GM12878 (cell line): ENCODE measurements at regions not wholly inside any gene's neighbourhood (a gene's known extent, or its start where the extent isn't known, plus 50 kb on each side); places are given as distances from the start of the nearest gene placed in this dataset.

ENCODE experiments used
- ATAC-seq: fragments of 200-7000 bp; cut with Tn5 transposase; 3 replicates; pipeline ENCODE4 v1.9.1; 2020; ENCODE audit warnings: mild to moderate bottlenecking, moderate library complexity
- BruUV-seq: library from RNA; stranded (reverse); fragments of 400-500 nt; replicated peaks from 2 replicates; lab custom pipeline; 2021; lab: Mats Ljungman, UMichigan
- CTCF ChIA-PET: fragments of 300-600 bp; sonication (Branson Sonifier 250); formaldehyde crosslinking; extraction: SDS; loops from one replicate; lab custom pipeline; 2021; ENCODE audit warnings: inconsistent platforms; lab: Yijun Ruan, JAX
- POLR2A ChIA-PET: fragments of 350-600 bp; formaldehyde crosslinking; extraction: SDS; loops from one replicate; lab custom pipeline; 2021; ENCODE audit warnings: inconsistent platforms; lab: Charles Lee
- RAD21 ChIA-PET: fragments of 300-600 bp; sonication (Branson Sonifier 250); formaldehyde crosslinking; loops from one replicate; lab custom pipeline; 2023; ENCODE audit warnings: antibody characterized with exemption; ENCODE audit not compliant: unreplicated experiment; lab: Charles Lee
- SMC1A ChIA-PET: fragments of 300-600 bp; sonication (Branson Sonifier 250); formaldehyde crosslinking; loops from one replicate; lab custom pipeline; 2023; ENCODE audit not compliant: unreplicated experiment, uncharacterized antibody; lab: Charles Lee
- DNase-seq: peaks from one replicate; pipeline ENCODE4 v3.0.0-alpha.2; 2011; ENCODE audit warnings: low read depth, low spot score
- FAIRE-seq: peaks from 3 replicates; lab custom pipeline; 2011; peaks lifted over from hg19 to GRCh38; lab: Jason Lieb, UNC
- H2AFZ ChIP-seq: 2 replicates; pipeline ENCODE4 v1.6.0; 2011; ENCODE audit warnings: low read depth, low read length, control low read depth; ENCODE audit not compliant: control insufficient read depth
- H3K27ac ChIP-seq: 2 replicates; pipeline ENCODE4 v1.5.1; 2011; ENCODE audit warnings: control low read depth; ENCODE audit not compliant: control insufficient read depth, insufficient read depth
- H3K27me3 ChIP-seq, 2 experiments: replicated peaks in 1 of 2; 2 replicates each; pipeline versions ENCODE4 v1.6.0 to v1.6.1; 2011; ENCODE audit warnings: low read length in 1 of 2; ENCODE audit not compliant: control insufficient read depth in 2 of 2, insufficient read depth in 2 of 2
- H3K36me3 ChIP-seq, 2 experiments: 2 replicates each; pipeline ENCODE4 v1.5.1; 2011; ENCODE audit warnings: low read length in 1 of 2; ENCODE audit not compliant: control insufficient read depth in 2 of 2, insufficient read depth in 2 of 2
- H3K4me1 ChIP-seq: 2 replicates; pipeline ENCODE4 v1.6.1; 2011; ENCODE audit warnings: mild to moderate bottlenecking, low read length, moderate library complexity, mixed read lengths; ENCODE audit not compliant: control insufficient read depth, insufficient read depth
- H3K4me2 ChIP-seq: 2 replicates; pipeline ENCODE4 v1.6.0; 2011; ENCODE audit warnings: control low read depth; ENCODE audit not compliant: control insufficient read depth, insufficient read depth
- H3K4me3 ChIP-seq: fragments of 200-600 bp; sonication (generic); 2 replicates; pipeline ENCODE4 v1.5.1; 2016
- H3K79me2 ChIP-seq: 2 replicates; pipeline ENCODE4 v1.6.0; 2011; ENCODE audit warnings: low read length; ENCODE audit not compliant: control insufficient read depth, insufficient read depth
- H3K9ac ChIP-seq: 2 replicates; pipeline ENCODE4 v1.8.0; 2011; ENCODE audit warnings: low read length, control low read depth, mixed read lengths; ENCODE audit not compliant: control insufficient read depth, insufficient read depth
- H3K9me3 ChIP-seq: replicated peaks from 3 replicates; pipeline ENCODE4 v1.5.1; 2011; ENCODE audit warnings: mild to moderate bottlenecking, low read length; ENCODE audit not compliant: control insufficient read depth, insufficient read depth
- H4K20me1 ChIP-seq: 2 replicates; pipeline ENCODE4 v1.6.0; 2011; ENCODE audit not compliant: control insufficient read depth, insufficient read depth
- EED ChIP-seq: sonication (generic); IDR thresholded peaks from 2 replicates; pipeline ENCODE4 v1.6.1; 2016; ENCODE audit warnings: antibody characterized with exemption, low read depth
- IKZF1 ChIP-seq: fragments of 450-650 bp; conservative IDR thresholded peaks from 2 replicates; pipeline ENCODE4 v1.6.1; 2017; ENCODE audit warnings: antibody characterized with exemption, mild to moderate bottlenecking
- NFYB ChIP-seq: IDR thresholded peaks from 2 replicates; pipeline ENCODE4 v1.6.1; 2011; ENCODE audit warnings: low read depth, mild to moderate bottlenecking, low read length, improper control_type of control experiment, moderate library complexity; ENCODE audit not compliant: insufficient read depth
- NR2F1 ChIP-seq: fragments of 450-650 bp; conservative IDR thresholded peaks from 2 replicates; pipeline ENCODE4 v1.6.1; 2017; ENCODE audit warnings: mild to moderate bottlenecking
- RAD51 ChIP-seq: fragments of 450-650 bp; IDR thresholded peaks from 2 replicates; pipeline ENCODE4 v1.6.1; 2016; ENCODE audit warnings: moderate library complexity, mild to moderate bottlenecking, inconsistent platforms
- RUNX3 ChIP-seq: IDR thresholded peaks from 2 replicates; pipeline ENCODE4 v1.6.1; 2012; ENCODE audit warnings: low read length, inconsistent platforms
- SIX5 ChIP-seq: IDR thresholded peaks from 2 replicates; pipeline ENCODE4 v1.6.1; 2011; ENCODE audit warnings: mild to moderate bottlenecking, low read depth, low read length, moderate library complexity; ENCODE audit not compliant: severe bottlenecking
- SPI1 ChIP-seq: IDR thresholded peaks from 2 replicates; pipeline ENCODE4 v1.6.1; 2011; ENCODE audit warnings: low read depth, mild to moderate bottlenecking, low read length, moderate library complexity, borderline replicate concordance; ENCODE audit not compliant: insufficient read depth
- ZBTB11 ChIP-seq: fragments of 450-650 bp; formaldehyde crosslinking; IDR thresholded peaks from 2 replicates; pipeline ENCODE4 v1.5.0; 2022; ENCODE audit warnings: mild to moderate bottlenecking, missing genetic modification characterization
- ZNF274 ChIP-seq: IDR thresholded peaks from one replicate; pipeline ENCODE4 v1.8.0; 2011; ENCODE audit not compliant: insufficient read length, insufficient read depth
- WGBS: methylation state at CpG from one replicate; pipeline ENCODE4 v1.1.6; 2016; ENCODE audit warnings: low lambda C conversion rate; ENCODE audit not compliant: insufficient replicate concordance, insufficient coverage; ENCODE audit errors: missing lambda C conversion rate; 5-methylcytosine and 5-hydroxymethylcytosine counted together
- in situ Hi-C: fragments of 300-500 bp; cut with MboI; formaldehyde crosslinking; loops from 9 replicates; pipeline ENCODE4 v1.14.3; 2018; ENCODE audit warnings: mixed read lengths
- intact Hi-C: fragments of 100-400 bp; cut with micrococcal nuclease; formaldehyde crosslinking; loops from one replicate; pipeline ENCODE4 v1.14.2; 2022; ENCODE audit not compliant: unreplicated experiment
- TF ChIP-seq, protein P1 (sequence below): IDR thresholded peaks from 2 replicates; pipeline ENCODE4 v1.6.1; 2012; ENCODE audit warnings: low read depth, low read length, improper control_type of control experiment
- TF ChIP-seq, protein P2 (sequence below): fragments of 450-650 bp; IDR thresholded peaks from 2 replicates; pipeline ENCODE4 v1.6.1; 2017; ENCODE audit warnings: antibody characterized with exemption, mild to moderate bottlenecking, moderate library complexity

- ChIA-PET RAD21 (interaction anchor here (0.7 to 4.9 kb wide), 26 partner anchors 8 to 135 kb away, joined by 3 to 107 read pairs (median 7); no protein-coding TSS in a partner anchor), CTCF (interaction anchor here (0.7 to 4.6 kb wide), 19 partner anchors 10 to 140 kb away, joined by 3 to 41 read pairs (median 6); no protein-coding TSS in a partner anchor), SMC1A (interaction anchor here (0.6 to 7.7 kb wide), 31 partner anchors 8 to 146 kb away, joined by 3 to 133 read pairs (median 5); no protein-coding TSS in a partner anchor), POLR2A (interaction anchor here (0.5 to 7.7 kb wide), 21 partner anchors 10 to 164 kb away, joined by 3 to 119 read pairs (median 7); no protein-coding TSS in a partner anchor)
- peak overlapping the region; percentile 93 for H3K9ac ChIP-seq
- peak overlapping the region; percentile 95 for H3K4me2 ChIP-seq
- no peaks in the 10 kb centered on the region for H3K9me3 ChIP-seq
- H3K36me3 ChIP-seq = no peaks in the 10 kb centered on the region
- FAIRE-seq (no peak), DNase-seq (no peak), ATAC-seq (no peak)
- intact Hi-C loops = no loop called here
- BruUV-seq = no TSS peak
- no peaks in the 10 kb centered on the region for H3K27me3 ChIP-seq
- TF ChIP-seq EED (no peak; the same call in 1 of the 2 replicates), NR2F1 (no peak), RUNX3 (no peak), SPI1 (no peak), NFYB (no peak), IKZF1 (no peak), ZNF274 (no peak), SIX5 (no peak), ZBTB11 (CRISPR knock-in tag) (no peak), RAD51 (no peak)
- TF ChIP-seq, protein P1, sequence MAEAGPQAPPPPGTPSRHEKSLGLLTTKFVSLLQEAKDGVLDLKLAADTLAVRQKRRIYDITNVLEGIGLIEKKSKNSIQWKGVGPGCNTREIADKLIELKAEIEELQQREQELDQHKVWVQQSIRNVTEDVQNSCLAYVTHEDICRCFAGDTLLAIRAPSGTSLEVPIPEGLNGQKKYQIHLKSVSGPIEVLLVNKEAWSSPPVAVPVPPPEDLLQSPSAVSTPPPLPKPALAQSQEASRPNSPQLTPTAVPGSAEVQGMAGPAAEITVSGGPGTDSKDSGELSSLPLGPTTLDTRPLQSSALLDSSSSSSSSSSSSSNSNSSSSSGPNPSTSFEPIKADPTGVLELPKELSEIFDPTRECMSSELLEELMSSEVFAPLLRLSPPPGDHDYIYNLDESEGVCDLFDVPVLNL = no peak
- TF ChIP-seq, protein P2, sequence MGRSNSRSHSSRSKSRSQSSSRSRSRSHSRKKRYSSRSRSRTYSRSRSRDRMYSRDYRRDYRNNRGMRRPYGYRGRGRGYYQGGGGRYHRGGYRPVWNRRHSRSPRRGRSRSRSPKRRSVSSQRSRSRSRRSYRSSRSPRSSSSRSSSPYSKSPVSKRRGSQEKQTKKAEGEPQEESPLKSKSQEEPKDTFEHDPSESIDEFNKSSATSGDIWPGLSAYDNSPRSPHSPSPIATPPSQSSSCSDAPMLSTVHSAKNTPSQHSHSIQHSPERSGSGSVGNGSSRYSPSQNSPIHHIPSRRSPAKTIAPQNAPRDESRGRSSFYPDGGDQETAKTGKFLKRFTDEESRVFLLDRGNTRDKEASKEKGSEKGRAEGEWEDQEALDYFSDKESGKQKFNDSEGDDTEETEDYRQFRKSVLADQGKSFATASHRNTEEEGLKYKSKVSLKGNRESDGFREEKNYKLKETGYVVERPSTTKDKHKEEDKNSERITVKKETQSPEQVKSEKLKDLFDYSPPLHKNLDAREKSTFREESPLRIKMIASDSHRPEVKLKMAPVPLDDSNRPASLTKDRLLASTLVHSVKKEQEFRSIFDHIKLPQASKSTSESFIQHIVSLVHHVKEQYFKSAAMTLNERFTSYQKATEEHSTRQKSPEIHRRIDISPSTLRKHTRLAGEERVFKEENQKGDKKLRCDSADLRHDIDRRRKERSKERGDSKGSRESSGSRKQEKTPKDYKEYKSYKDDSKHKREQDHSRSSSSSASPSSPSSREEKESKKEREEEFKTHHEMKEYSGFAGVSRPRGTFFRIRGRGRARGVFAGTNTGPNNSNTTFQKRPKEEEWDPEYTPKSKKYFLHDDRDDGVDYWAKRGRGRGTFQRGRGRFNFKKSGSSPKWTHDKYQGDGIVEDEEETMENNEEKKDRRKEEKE = no peak
- in situ Hi-C loops = no loop called here
- H2AFZ ChIP-seq = peak overlapping the region; percentile 78
- H3K27ac ChIP-seq = peak overlapping the region; percentile 100
- 0% methylated on average over 5 of the region's 5 CpGs for WGBS
- peaks cover 46% of the 10 kb centered on the region for H3K4me1 ChIP-seq
- H4K20me1 ChIP-seq = no peaks in the 10 kb centered on the region
- H3K79me2 ChIP-seq = no peaks in the 10 kb centered on the region
- H3K4me3 ChIP-seq = peak overlapping the region; percentile 49
These were observed 79.3 kb downstream of the ARF6 start for GRCh38 chr14:49972131-49972671.
